ENCODE measurements at regions not wholly inside any gene's neighbourhood (a gene's known extent, or its start where the extent isn't known, plus 50 kb on each side); places are given as distances from the start of the nearest gene placed in this dataset.

GRCh38 chr3:66142079-66142478, 78.7 kb upstream of the SLC25A26 start:
- DNase-seq (ENCODE audit: low read depth in 1 of 2, low spot score in 1 of 2): no peak
- TF ChIP-seq JUND (IDR thresholded peaks at IDR 0.05; ENCODE audit: low read depth): no peak
- in situ Hi-C loops (cut with HindIII; ENCODE audit: low pct_unique_long_range_greater_than_20kb, low sequenced_read_pairs): no loop called here

- peak in 1 of 2 experiments; percentile 76 for DNase-seq (ENCODE audit: low read depth in 1 of 2, low spot score in 1 of 2)
- in situ Hi-C loops (cut with HindIII; ENCODE audit: low pct_unique_long_range_greater_than_20kb, low sequenced_read_pairs): no loop called here
- no peak for TF ChIP-seq JUND (IDR thresholded peaks at IDR 0.05; ENCODE audit: low read depth)
Measured at GRCh38 chr3:66140743-66141372, 79.9 kb upstream of the SLC25A26 start.

- in situ Hi-C loops (cut with HindIII; ENCODE audit: low pct_unique_long_range_greater_than_20kb, low sequenced_read_pairs): no loop called here
- DNase-seq (ENCODE audit: low read depth in 1 of 2, low spot score in 1 of 2): no peak
Measured at GRCh38 chr3:66140106-66140505, 80.7 kb upstream of the SLC25A26 start.

GRCh38 chr3:66139415-66139814, 81.4 kb upstream of the SLC25A26 start:
- in situ Hi-C loops (cut with HindIII; ENCODE audit: low pct_unique_long_range_greater_than_20kb, low sequenced_read_pairs): no loop called here
- no peak for TF ChIP-seq JUND (IDR thresholded peaks at IDR 0.05; ENCODE audit: low read depth)
- DNase-seq (ENCODE audit: low read depth in 1 of 2, low spot score in 1 of 2): no peak

More at GRCh38 chr3:66140106-66140505, 80.7 kb upstream of the SLC25A26 start:
- TF ChIP-seq JUND (IDR thresholded peaks at IDR 0.05; ENCODE audit: low read depth): no peak

GRCh38 chr3:66138336-66139313, 82.2 kb upstream of the SLC25A26 start:
- TF ChIP-seq JUND (IDR thresholded peaks at IDR 0.05; ENCODE audit: low read depth): no peak
- DNase-seq (ENCODE audit: low read depth in 1 of 2, low spot score in 1 of 2): peak; percentile 26 to 74
- in situ Hi-C loops (cut with HindIII; ENCODE audit: low pct_unique_long_range_greater_than_20kb, low sequenced_read_pairs): no loop called here

GRCh38 chr3:66136597-66136996, 84.2 kb upstream of the SLC25A26 start:
- in situ Hi-C loops (cut with HindIII; ENCODE audit: low pct_unique_long_range_greater_than_20kb, low sequenced_read_pairs): no loop called here
- DNase-seq (ENCODE audit: low read depth in 1 of 2, low spot score in 1 of 2): no peak
- no peak for TF ChIP-seq JUND (IDR thresholded peaks at IDR 0.05; ENCODE audit: low read depth)

- no peak for TF ChIP-seq JUND (IDR thresholded peaks at IDR 0.05; ENCODE audit: low read depth)
- in situ Hi-C loops (cut with HindIII; ENCODE audit: low pct_unique_long_range_greater_than_20kb, low sequenced_read_pairs): no loop called here
- peak in 1 of 2 experiments; percentile 43 for DNase-seq (ENCODE audit: low read depth in 1 of 2, low spot score in 1 of 2)
Measured at GRCh38 chr3:66133853-66134445, 86.9 kb upstream of the SLC25A26 start.

- no peak for TF ChIP-seq JUND (IDR thresholded peaks at IDR 0.05; ENCODE audit: low read depth)
- in situ Hi-C loops (cut with HindIII; ENCODE audit: low pct_unique_long_range_greater_than_20kb, low sequenced_read_pairs): no loop called here
- no peak for DNase-seq (ENCODE audit: low read depth in 1 of 2, low spot score in 1 of 2)
Measured at GRCh38 chr3:66133050-66133757, 87.6 kb upstream of the SLC25A26 start.

GRCh38 chr3:66128623-66129022, 89.9 kb upstream of the MAGI1 start:
- no peak for TF ChIP-seq JUND (IDR thresholded peaks at IDR 0.05; ENCODE audit: low read depth)
- no peak for DNase-seq (ENCODE audit: low read depth in 1 of 2, low spot score in 1 of 2)
- in situ Hi-C loops (cut with HindIII; ENCODE audit: low pct_unique_long_range_greater_than_20kb, low sequenced_read_pairs): no loop called here

- in situ Hi-C loops (cut with HindIII; ENCODE audit: low pct_unique_long_range_greater_than_20kb, low sequenced_read_pairs): no loop called here
- no peak for DNase-seq (ENCODE audit: low read depth in 1 of 2, low spot score in 1 of 2)
- no peak for TF ChIP-seq JUND (IDR thresholded peaks at IDR 0.05; ENCODE audit: low read depth)
Measured at GRCh38 chr3:66121318-66121717, 82.6 kb upstream of the MAGI1 start.

GRCh38 chr3:66115858-66116654, 77.3 kb upstream of the MAGI1 start:
- peak; percentile 43 to 75 for DNase-seq (ENCODE audit: low read depth in 1 of 2, low spot score in 1 of 2)
- in situ Hi-C loops (cut with HindIII; ENCODE audit: low pct_unique_long_range_greater_than_20kb, low sequenced_read_pairs): no loop called here
- TF ChIP-seq JUND (IDR thresholded peaks at IDR 0.05; ENCODE audit: low read depth): no peak
